HG03039 (cell line): ENCODE measurements at regions not wholly inside any gene's neighbourhood (a gene's known extent, or its start where the extent isn't known, plus 50 kb on each side); places are given as distances from the start of the nearest gene placed in this dataset.

Experiments
- ATAC-seq: cut with Tn5 transposase; IDR thresholded peaks from one replicate; pipeline ENCODE4 v1.9.1; 2021; ENCODE audit warnings: mild to moderate bottlenecking, moderate library complexity; ENCODE audit not compliant: unreplicated experiment

DNA sequence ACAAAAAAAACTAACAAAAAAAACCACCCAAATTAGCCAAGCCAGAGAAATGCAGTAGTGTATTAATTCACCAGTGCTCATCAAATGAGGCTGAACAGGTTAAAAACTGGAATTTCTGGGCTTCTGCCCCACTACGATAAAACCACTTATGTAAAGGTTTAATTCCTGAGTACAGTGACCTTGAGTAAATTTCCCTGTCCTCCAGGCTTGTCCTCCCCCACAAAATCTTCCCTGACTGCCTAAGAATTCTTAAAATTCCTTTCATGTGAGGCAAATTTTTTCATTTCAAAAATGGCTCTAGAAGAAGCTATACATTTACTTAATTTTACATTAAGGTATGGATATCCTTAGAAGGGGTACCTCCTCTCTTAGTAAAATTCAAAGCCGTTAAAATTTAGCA is 80.1 kb upstream of the ID4 start:
- no peak for ATAC-seq

DNA sequence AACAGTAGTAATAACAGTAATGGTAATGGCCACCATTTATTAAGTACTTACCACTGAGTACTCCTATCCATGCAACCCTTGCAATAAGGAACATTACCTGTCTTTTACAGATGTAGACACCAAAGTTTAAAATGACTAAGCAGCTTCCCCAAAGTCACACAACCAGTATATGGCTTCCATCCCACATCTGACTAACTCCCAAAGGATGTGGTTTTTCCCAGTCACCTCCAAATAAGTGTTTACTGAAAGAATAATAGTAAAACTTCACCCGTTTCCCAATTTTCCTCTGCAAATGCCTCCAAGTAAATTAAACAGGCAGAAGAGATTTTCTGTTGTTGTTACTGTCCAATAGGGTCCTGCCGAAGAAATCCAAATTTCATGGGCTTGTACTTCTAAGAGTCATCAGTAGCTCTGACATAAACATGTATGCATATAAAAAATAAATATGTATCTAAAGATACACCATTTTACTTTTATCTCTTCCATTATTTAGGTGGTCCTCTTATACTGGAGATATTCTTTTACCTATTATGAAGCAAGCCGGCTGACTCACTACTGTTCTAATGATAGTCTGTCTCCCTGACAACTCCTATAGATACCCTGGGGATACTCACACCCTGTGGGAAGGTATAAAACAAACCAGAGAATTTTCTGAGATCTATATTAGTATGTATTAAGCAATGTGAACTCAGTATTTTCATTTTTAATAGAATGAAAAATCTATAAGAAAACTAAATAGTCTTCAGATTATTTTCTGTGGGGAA is 77.9 kb upstream of the ID4 start:
- ATAC-seq: no peak

DNA sequence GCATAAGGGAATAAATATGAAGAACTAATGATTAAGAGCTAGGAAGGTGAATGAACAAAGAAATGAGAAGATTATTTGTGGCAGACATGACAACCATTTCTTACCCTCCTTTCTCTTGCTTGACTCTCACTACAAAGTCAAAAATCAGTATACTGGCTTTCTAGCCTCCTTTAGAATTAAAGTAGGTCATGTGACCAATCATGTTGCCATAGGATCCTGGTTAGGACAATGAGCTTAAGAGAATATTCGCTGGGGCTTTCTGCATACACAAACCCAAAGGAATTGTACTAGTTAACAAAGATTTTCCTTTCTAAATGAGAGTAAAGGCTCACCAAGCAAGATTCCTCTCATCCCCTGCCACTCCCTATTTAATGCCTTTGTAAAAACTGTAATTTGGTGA is 76.0 kb upstream of the ID4 start:
- no peak for ATAC-seq

DNA sequence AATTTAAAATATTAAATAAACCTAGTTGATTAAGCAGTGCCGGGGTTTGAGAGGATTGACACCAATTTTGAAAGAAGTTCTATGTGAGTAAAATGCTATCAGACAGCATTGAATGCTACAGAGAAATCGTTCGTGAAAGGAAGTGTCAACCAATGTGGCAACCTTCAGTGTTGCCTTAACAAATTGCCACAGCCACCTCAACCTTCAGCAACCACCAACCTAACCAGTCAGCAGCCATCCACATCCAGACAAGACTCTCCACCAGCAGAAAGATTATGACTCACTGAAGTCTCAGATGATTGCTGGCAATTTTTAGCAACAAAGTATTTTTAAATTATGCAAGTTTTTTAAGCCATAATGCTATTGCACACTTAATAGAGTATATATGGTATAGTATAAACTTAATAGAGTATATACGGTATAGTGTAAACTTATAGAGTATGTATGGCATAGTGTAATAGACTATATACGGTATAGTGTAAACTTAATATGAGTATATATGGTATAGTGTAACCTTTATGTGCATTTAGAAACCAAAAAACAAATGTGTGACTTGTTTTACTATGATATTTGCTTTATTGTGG is 65.3 kb upstream of the ID4 start:
- ATAC-seq: no peak

DNA sequence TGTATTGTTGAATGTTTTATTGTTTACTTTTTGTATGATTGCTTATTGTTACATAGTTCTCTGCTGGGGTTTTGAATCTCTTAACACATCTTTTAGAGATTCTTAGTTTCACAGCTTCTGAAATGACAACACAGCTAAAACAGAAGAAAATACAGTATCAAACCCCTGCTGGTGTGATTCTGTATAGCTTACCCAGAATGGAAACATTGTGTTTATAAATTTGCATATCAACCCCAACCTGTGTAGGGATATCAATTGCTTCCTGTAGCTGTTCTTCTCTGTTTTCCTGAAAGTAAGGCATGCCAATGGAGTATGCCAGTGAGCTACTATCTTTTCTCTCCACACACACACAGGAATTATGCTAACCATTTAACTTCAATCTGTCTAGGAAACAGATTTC is 64.3 kb upstream of the ID4 start:
- no peak for ATAC-seq

DNA sequence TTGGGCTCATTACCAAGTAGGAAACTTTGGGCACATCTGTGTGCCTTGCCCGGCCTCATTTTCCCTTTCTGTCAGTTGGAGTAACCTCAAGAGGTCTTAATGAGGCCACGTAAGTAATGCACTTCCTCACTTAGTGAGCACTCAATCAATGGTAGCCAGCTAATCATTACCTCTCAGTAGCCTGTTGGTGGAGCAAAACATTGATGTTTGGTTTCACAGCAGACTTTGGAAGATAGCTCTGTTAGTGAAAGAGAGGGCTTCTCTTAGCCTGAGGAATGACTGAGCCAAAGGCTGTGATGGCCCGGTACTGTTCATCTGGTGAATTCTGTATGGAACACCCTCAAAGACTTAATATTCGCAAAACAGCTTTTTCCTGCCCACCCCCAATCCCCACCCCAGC is 55.9 kb upstream of the ID4 start:
- ATAC-seq: no peak

DNA sequence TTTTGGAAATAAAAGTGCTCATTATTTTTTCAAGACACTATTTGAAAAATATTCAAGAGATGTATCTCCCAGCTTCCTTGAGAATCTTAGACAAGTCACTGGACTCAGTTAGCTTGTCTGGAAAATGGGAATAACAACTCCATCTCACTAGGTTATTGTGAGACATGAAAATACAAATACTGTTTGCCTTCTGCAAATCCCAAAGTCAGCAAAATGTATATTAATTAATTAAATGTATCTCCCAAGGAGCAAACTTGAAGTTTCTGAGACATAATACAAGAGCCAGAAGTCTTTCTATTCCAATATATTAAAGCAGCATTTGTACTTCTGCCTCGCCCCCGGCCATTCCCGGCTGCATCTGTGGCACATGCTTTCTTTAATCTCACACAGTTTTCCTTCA is 54.6 kb upstream of the ID4 start:
- no peak for ATAC-seq
